K562 (cell line): ENCODE measurements at regions not wholly inside any gene's neighbourhood (a gene's known extent, or its start where the extent isn't known, plus 50 kb on each side); places are given as distances from the start of the nearest gene placed in this dataset.

Experiments
- ATAC-seq: fragments of 200-7000 bp; cut with Tn5 transposase; 3 replicates; pipeline ENCODE4 v1.9.1; 2020; ENCODE audit warnings: moderate library complexity
- BruUV-seq: library from RNA; stranded (reverse); fragments of 400-500 nt; replicated peaks from 2 replicates; lab custom pipeline; 2021; lab: Mats Ljungman, UMichigan
- CTCF ChIA-PET: fragments of 300-600 bp; formaldehyde crosslinking; extraction: SDS; loops from one replicate; lab custom pipeline; 2021; ENCODE audit warnings: low intra/inter-chr PET ratio; lab: Yijun Ruan, JAX
- POLR2A ChIA-PET: fragments of 300-600, 350-650 bp; sonication (Branson Sonifier 250); formaldehyde crosslinking; extraction: SDS; loops from one replicate; lab custom pipeline; 2021; ENCODE audit warnings: antibody characterized with exemption, inconsistent platforms; lab: Yijun Ruan, JAX
- DNase-seq, 4 experiments: peaks; one replicate each; pipeline versions ENCODE4 v3.0.0 to v3.0.0-alpha.2; 2011 to 2018; ENCODE audit warnings: low spot score in 3 of 4, mixed read lengths in 3 of 4; ENCODE audit errors: extremely low read depth in 1 of 4
- FAIRE-seq: peaks from 2 replicates; lab custom pipeline; 2011; peaks lifted over from hg19 to GRCh38; lab: Jason Lieb, UNC
- H2AFZ ChIP-seq: 2 replicates; pipeline ENCODE4 v1.6.0; 2011; ENCODE audit warnings: low read depth, low read length, control low read depth, inconsistent platforms
- H3K27ac ChIP-seq: fragments of 200-600 bp; 3 replicates; pipeline ENCODE4 v1.8.0; 2011; ENCODE audit warnings: low read depth, mild to moderate bottlenecking, control low read depth, inconsistent platforms, low read length, moderate library complexity, mixed read lengths; ENCODE audit errors: extremely low read depth
- H3K27me3 ChIP-seq, 2 experiments: fragments of 300-600 bp in 1 of 2; 2 replicates in 1 of 2; 3 replicates in 1 of 2; pipeline versions ENCODE4 v1.6.0 to v1.8.0; 2011; ENCODE audit warnings: inconsistent platforms in 2 of 2, low read length in 2 of 2, mild to moderate bottlenecking in 1 of 2, mixed read lengths in 1 of 2, moderate library complexity in 1 of 2; ENCODE audit not compliant: control insufficient read depth in 2 of 2, insufficient read depth in 2 of 2
- H3K36me3 ChIP-seq: fragments of 300-600 bp; 3 replicates; pipeline ENCODE4 v1.8.0; 2011; ENCODE audit warnings: mild to moderate bottlenecking, low read length, inconsistent platforms; ENCODE audit not compliant: control insufficient read depth, insufficient read depth
- H3K4me1 ChIP-seq, 2 experiments: fragments of 200-600 bp in 1 of 2; replicated peaks in 1 of 2; 2 replicates in 1 of 2; 3 replicates in 1 of 2; pipeline versions ENCODE4 v1.5.1 to v1.8.0; 2011; ENCODE audit warnings: inconsistent platforms in 2 of 2, low read length in 2 of 2, mild to moderate bottlenecking in 1 of 2, mixed read lengths in 1 of 2, moderate library complexity in 1 of 2; ENCODE audit not compliant: control insufficient read depth in 2 of 2, insufficient read depth in 2 of 2
- H3K4me2 ChIP-seq: 2 replicates; pipeline ENCODE4 v1.6.1; 2011; ENCODE audit warnings: low read length, control low read depth, inconsistent platforms, mixed read lengths; ENCODE audit not compliant: insufficient read depth
- H3K4me3 ChIP-seq: fragments of 200-600 bp; sonication (generic), shearing (Covaris generic); 2 replicates; pipeline ENCODE4 v1.5.1; 2016; ENCODE audit warnings: control low read depth, inconsistent platforms
- H3K79me2 ChIP-seq: fragments of 200-600 bp; 3 replicates; pipeline ENCODE4 v1.8.0; 2011; ENCODE audit warnings: low read length, inconsistent platforms; ENCODE audit not compliant: control insufficient read depth, insufficient read depth
- H3K9ac ChIP-seq, 2 experiments: 2 replicates each; pipeline versions ENCODE4 v1.6.0 to v1.6.1; 2011; ENCODE audit warnings: low read depth in 2 of 2, low read length in 2 of 2, control low read depth in 1 of 2, inconsistent platforms in 1 of 2, mild to moderate bottlenecking in 1 of 2, mixed read lengths in 1 of 2; ENCODE audit not compliant: insufficient read depth in 1 of 2
- H3K9me1 ChIP-seq: one replicate; pipeline ENCODE4 v1.6.0; 2011; ENCODE audit warnings: inconsistent platforms, mild to moderate bottlenecking, low read length, moderate library complexity; ENCODE audit not compliant: control insufficient read depth, insufficient read depth
- H3K9me3 ChIP-seq: replicated peaks from 2 replicates; pipeline ENCODE4 v1.5.1; 2011; ENCODE audit warnings: low read depth, low read length, inconsistent platforms; ENCODE audit not compliant: control insufficient read depth, insufficient read depth
- H4K20me1 ChIP-seq: replicated peaks from 2 replicates; pipeline ENCODE4 v1.6.1; 2011; ENCODE audit warnings: low read length, inconsistent platforms, mixed read lengths; ENCODE audit not compliant: control insufficient read depth, insufficient read depth
- BRD4 ChIP-seq: fragments of 200-600 bp; sonication (generic); IDR thresholded peaks from 2 replicates; pipeline ENCODE4 v1.6.1; 2017; ENCODE audit warnings: inconsistent platforms
- MYC ChIP-seq, 2 experiments: fragments of 250-450 bp in 1 of 2; sonication (Bioruptor Pico) in 1 of 2; IDR thresholded peaks; 2 replicates each; pipeline versions ENCODE4 v1.5.1 to v1.6.1; 2012 to 2021; ENCODE audit warnings: low read depth in 2 of 2, borderline replicate concordance in 1 of 2, improper control_type of control experiment in 1 of 2, low read length in 1 of 2, mild to moderate bottlenecking in 1 of 2, moderate library complexity in 1 of 2
- OTX1 ChIP-seq: fragments of 450-650 bp; formaldehyde crosslinking; IDR thresholded peaks from 2 replicates; pipeline ENCODE4 v1.4.0; 2022; ENCODE audit warnings: mild to moderate bottlenecking
- PRMT5 ChIP-seq: sonication (generic); formaldehyde crosslinking; IDR thresholded peaks from 2 replicates; pipeline ENCODE4 v1.5.0; 2020; ENCODE audit warnings: missing genetic modification reagents
- SLC30A9 ChIP-seq: fragments of 250-450 bp; sonication (Bioruptor Pico); IDR thresholded peaks from 2 replicates; pipeline ENCODE4 v1.8.0; 2022; ENCODE audit warnings: mild to moderate bottlenecking, moderate library complexity
- ZNF347 ChIP-seq: fragments of 450-650 bp; formaldehyde crosslinking; IDR thresholded peaks from 2 replicates; pipeline ENCODE4 v1.4.0; 2020; ENCODE audit warnings: low read depth, mild to moderate bottlenecking, moderate library complexity
- WGBS: fragments of 100-300 bp; shearing (Covaris generic); methylation state at CpG from one replicate; pipeline ENCODE4 v1.1.6; 2016; ENCODE audit warnings: low coverage, mixed read lengths; ENCODE audit not compliant: insufficient coverage; ENCODE audit errors: missing lambda C conversion rate; 5-methylcytosine and 5-hydroxymethylcytosine counted together
- in situ Hi-C: fragments of 300-500 bp; cut with MboI; formaldehyde crosslinking; loops from 4 replicates; pipeline ENCODE4 v1.15.0; 2018; ENCODE audit warnings: inconsistent platforms, mixed read lengths
- intact Hi-C: fragments of 100-400 bp; cut with micrococcal nuclease; formaldehyde crosslinking; loops from 2 replicates; pipeline ENCODE4 v1.14.2; 2022
- TF ChIP-seq, protein P1 (sequence below), 2 experiments: fragments of 450-650 bp; IDR thresholded peaks; 2 replicates each; pipeline ENCODE4 v1.6.1; 2016
- TF ChIP-seq, protein P2 (sequence below): IDR thresholded peaks from 2 replicates; pipeline ENCODE4 v1.6.1; 2014; ENCODE audit warnings: antibody characterized with exemption

DNA sequence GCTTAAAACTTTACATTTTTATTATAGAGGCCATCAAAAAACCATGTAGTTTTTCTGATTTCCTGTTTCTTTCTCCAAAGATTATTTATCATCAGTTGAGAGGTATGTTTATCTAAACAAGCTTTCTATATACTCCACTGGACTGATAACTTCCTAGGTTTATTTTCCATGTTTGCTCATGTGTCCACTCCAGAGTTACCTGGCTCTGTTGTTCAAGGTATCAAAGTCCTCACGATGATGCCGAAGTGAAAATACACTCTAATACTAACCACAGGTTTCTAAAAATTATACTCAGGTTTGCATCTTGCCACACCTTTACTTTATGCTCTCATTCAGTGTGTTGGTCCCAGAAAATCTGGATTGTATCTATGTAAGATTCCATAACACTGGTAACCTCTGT is 287.9 kb upstream of the GULP1 start:
- H2AFZ ChIP-seq, result no peak overlapping the region
- no peak overlapping the region for H3K4me2 ChIP-seq
- no TSS peak for BruUV-seq
- ChIA-PET CTCF (no interaction called here), POLR2A (no interaction called here)
- H3K4me1 ChIP-seq, result no peaks in the 10 kb centered on the region
- H4K20me1 ChIP-seq, result no peaks in the 10 kb centered on the region
- ATAC-seq (no peak), FAIRE-seq (no peak), DNase-seq (no peak)
- 0% methylated on average over 2 of the region's 2 CpGs for WGBS
- no peaks in the 10 kb centered on the region for H3K9me1 ChIP-seq
- in situ Hi-C loops (no loop called here), intact Hi-C loops (no loop called here)
- no peaks in the 10 kb centered on the region for H3K36me3 ChIP-seq
- no peaks in the 10 kb centered on the region for H3K9me3 ChIP-seq
- H3K9ac ChIP-seq, result no peak overlapping the region
- no peaks in the 10 kb centered on the region for H3K27me3 ChIP-seq
- no peak overlapping the region for H3K4me3 ChIP-seq
- TF ChIP-seq MYC (IDR thresholded peaks at IDR 0.05; ENCODE audit: low read depth, low read length) (no peak), MYC (CRISPR knock-in tag; IDR thresholded peaks at IDR 0.05; ENCODE audit: borderline replicate concordance, low read depth) (no peak), ZNF347 (CRISPR knock-in tag) (no peak), OTX1 (CRISPR knock-in tag) (no peak), BRD4 (no peak)
- H3K27ac ChIP-seq, result no peak overlapping the region
- H3K79me2 ChIP-seq, result no peaks in the 10 kb centered on the region

DNA sequence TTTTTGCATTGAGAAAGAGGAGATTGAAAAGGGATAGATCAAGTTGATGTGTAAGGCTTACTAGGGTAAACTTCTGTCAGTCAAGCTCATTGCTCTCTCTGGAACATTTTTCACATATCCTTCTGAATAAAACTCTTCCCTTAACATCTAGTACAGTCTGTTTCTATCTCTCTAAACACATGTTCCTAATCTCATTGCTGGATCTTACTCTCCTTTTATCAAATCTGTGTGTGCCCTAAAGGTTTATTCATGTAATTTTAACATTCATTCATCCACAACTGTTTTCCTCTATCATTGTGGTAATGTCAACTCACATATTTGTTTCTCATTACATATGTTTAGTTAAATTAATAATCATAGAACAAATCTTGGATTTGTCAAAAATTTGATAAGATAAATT is 277.9 kb upstream of the GULP1 start:
- TF ChIP-seq, protein P1, sequence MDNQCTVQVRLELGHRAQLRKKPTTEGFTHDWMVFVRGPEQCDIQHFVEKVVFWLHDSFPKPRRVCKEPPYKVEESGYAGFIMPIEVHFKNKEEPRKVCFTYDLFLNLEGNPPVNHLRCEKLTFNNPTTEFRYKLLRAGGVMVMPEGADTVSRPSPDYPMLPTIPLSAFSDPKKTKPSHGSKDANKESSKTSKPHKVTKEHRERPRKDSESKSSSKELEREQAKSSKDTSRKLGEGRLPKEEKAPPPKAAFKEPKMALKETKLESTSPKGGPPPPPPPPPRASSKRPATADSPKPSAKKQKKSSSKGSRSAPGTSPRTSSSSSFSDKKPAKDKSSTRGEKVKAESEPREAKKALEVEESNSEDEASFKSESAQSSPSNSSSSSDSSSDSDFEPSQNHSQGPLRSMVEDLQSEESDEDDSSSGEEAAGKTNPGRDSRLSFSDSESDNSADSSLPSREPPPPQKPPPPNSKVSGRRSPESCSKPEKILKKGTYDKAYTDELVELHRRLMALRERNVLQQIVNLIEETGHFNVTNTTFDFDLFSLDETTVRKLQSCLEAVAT (IDR thresholded peaks at IDR 0.05), result no peak
- TF ChIP-seq PRMT5 (CRISPR knock-in tag) (no peak), SLC30A9 (CRISPR knock-in tag) (no peak)
- TF ChIP-seq, protein P2, sequence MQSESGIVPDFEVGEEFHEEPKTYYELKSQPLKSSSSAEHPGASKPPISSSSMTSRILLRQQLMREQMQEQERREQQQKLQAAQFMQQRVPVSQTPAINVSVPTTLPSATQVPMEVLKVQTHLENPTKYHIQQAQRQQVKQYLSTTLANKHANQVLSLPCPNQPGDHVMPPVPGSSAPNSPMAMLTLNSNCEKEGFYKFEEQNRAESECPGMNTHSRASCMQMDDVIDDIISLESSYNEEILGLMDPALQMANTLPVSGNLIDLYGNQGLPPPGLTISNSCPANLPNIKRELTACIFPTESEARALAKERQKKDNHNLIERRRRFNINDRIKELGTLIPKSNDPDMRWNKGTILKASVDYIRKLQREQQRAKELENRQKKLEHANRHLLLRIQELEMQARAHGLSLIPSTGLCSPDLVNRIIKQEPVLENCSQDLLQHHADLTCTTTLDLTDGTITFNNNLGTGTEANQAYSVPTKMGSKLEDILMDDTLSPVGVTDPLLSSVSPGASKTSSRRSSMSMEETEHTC, result no peak
- Histone ChIP-seq H3K9me3 (no peaks in the 10 kb centered on the region), H3K9me1 (no peaks in the 10 kb centered on the region), H3K27me3 (no peaks in the 10 kb centered on the region), H3K4me3 (no peak overlapping the region), H3K79me2 (no peaks in the 10 kb centered on the region), H3K9ac (no peak overlapping the region), H3K36me3 (no peaks in the 10 kb centered on the region), H3K27ac (no peak overlapping the region), H3K4me2 (no peak overlapping the region), H3K4me1 (no peaks in the 10 kb centered on the region), H2AFZ (no peak overlapping the region), H4K20me1 (no peaks in the 10 kb centered on the region)
- ChIA-PET POLR2A (no interaction called here), CTCF (no interaction called here)
- in situ Hi-C loops (no loop called here), intact Hi-C loops (no loop called here)
- no TSS peak for BruUV-seq
- FAIRE-seq (no peak), ATAC-seq (no peak), DNase-seq (no peak)
